B cell (primary cell): ENCODE measurements at regions not wholly inside any gene's neighbourhood (a gene's known extent, or its start where the extent isn't known, plus 50 kb on each side); places are given as distances from the start of the nearest gene placed in this dataset.

ENCODE experiments used
- ATAC-seq: fragments of 200-7000 bp; cut with Tn5 transposase; one replicate; pipeline ENCODE4 v1.10.0; 2021; ENCODE audit warnings: low read depth, mild to moderate bottlenecking, moderate number of reproducible peaks, moderate library complexity
- CTCF ChIA-PET: fragments of 350-600 bp; sonication (Branson Sonifier 250); formaldehyde crosslinking; loops from one replicate; lab custom pipeline; 2021; ENCODE audit warnings: antibody characterized with exemption, inconsistent platforms; lab: Charles Lee
- POLR2A ChIA-PET: fragments of 350-600 bp; sonication (Branson Sonifier 250); formaldehyde crosslinking; loops from one replicate; lab custom pipeline; 2021; ENCODE audit warnings: antibody characterized with exemption; lab: Charles Lee
- DNase-seq: peaks from one replicate; pipeline ENCODE4 v3.0.0; 2013
- H2AFZ ChIP-seq: 2 replicates; pipeline ENCODE4 v1.6.1; 2012; ENCODE audit warnings: mild to moderate bottlenecking, low read depth, low read length; ENCODE audit not compliant: insufficient read depth, poor library complexity, severe bottlenecking
- H3K27ac ChIP-seq, 2 donors: 1 replicate in 1 of 2; 2 replicates in 1 of 2; pipeline ENCODE4 v1.5.1; 2012 to 2013; ENCODE audit warnings: low read length in 2 of 2, mild to moderate bottlenecking in 2 of 2, moderate library complexity in 1 of 2
- H3K27me3 ChIP-seq, 4 experiments: fragments of 200-600 bp in 1 of 4; sonication (generic) in 1 of 4; replicated peaks in 1 of 4; 1 replicate in 2 of 4; 2 replicates in 2 of 4; pipeline versions ENCODE4 v1.6.1 to v1.7.0; 2013 to 2016; ENCODE audit warnings: low read length in 3 of 4, mild to moderate bottlenecking in 2 of 4, mixed read lengths in 1 of 4, moderate library complexity in 1 of 4; ENCODE audit not compliant: insufficient read depth in 4 of 4, control insufficient read depth in 3 of 4; ENCODE audit errors: control extremely low read depth in 1 of 4
- H3K36me3 ChIP-seq, 2 experiments: replicated peaks in 1 of 2; 1 replicate in 1 of 2; 2 replicates in 1 of 2; pipeline versions ENCODE4 v1.6.1 to v1.7.1; 2013; ENCODE audit warnings: low read length in 1 of 2; ENCODE audit not compliant: insufficient read depth in 2 of 2, control insufficient read depth in 1 of 2; ENCODE audit errors: control extremely low read depth in 1 of 2, extremely low read depth in 1 of 2
- H3K4me1 ChIP-seq, 2 donors: fragments of 200-600 bp in 1 of 2; sonication (generic) in 1 of 2; 1 replicate in 1 of 2; 2 replicates in 1 of 2; pipeline versions ENCODE4 v1.5.1 to v1.6.1; 2013 to 2017; ENCODE audit warnings: low read length in 2 of 2; ENCODE audit not compliant: control insufficient read depth in 2 of 2, insufficient read depth in 2 of 2
- H3K4me2 ChIP-seq: replicated peaks from 2 replicates; pipeline ENCODE3; 2012; ENCODE audit warnings: mild to moderate bottlenecking, low read depth, low read length; ENCODE audit not compliant: poor library complexity, severe bottlenecking
- H3K4me3 ChIP-seq, 5 experiments: fragments of 200-600 bp in 1 of 5; sonication (generic) in 1 of 5; 1 replicate in 3 of 5; 2 replicates in 2 of 5; pipeline versions ENCODE4 v1.5.1 to v1.7.0; 2011 to 2016; ENCODE audit warnings: low read length in 4 of 5, mild to moderate bottlenecking in 4 of 5, low read depth in 2 of 5, control low read depth in 1 of 5, moderate library complexity in 1 of 5; ENCODE audit not compliant: insufficient read depth in 1 of 5; ENCODE audit errors: control extremely low read depth in 1 of 5, extremely low read depth in 1 of 5
- H3K79me2 ChIP-seq: fragments of 200-600 bp; sonication (generic); one replicate; pipeline ENCODE4 v1.6.0; 2016; ENCODE audit warnings: low read length; ENCODE audit not compliant: control insufficient read depth, insufficient read depth
- H3K9ac ChIP-seq: fragments of 200-600 bp; sonication (generic); 2 replicates; pipeline ENCODE4 v1.6.1; 2017; ENCODE audit warnings: mild to moderate bottlenecking, low read length, moderate library complexity
- H3K9me3 ChIP-seq, 3 donors: one replicate each; pipeline versions ENCODE4 v1.6.1 to v1.7.1; 2013; ENCODE audit warnings: low read length in 2 of 3; ENCODE audit not compliant: control insufficient read depth in 2 of 3, insufficient read depth in 1 of 3; ENCODE audit errors: control extremely low read depth in 1 of 3
- H4K20me1 ChIP-seq: 2 replicates; pipeline ENCODE4 v1.6.0; 2012; ENCODE audit warnings: mild to moderate bottlenecking, low read length; ENCODE audit not compliant: insufficient read depth, control insufficient read depth, poor library complexity, severe bottlenecking
- H3K27ac Mint-ChIP-seq: one replicate; pipeline ENCODE4 v1.8.0; 2021; ENCODE audit warnings: mixed read lengths
- H3K27me3 Mint-ChIP-seq: one replicate; pipeline ENCODE4 v1.8.0; 2021; ENCODE audit warnings: mixed read lengths
- H3K4me1 Mint-ChIP-seq: one replicate; pipeline ENCODE4 v1.8.0; 2021; ENCODE audit warnings: mixed read lengths
- H3K4me3 Mint-ChIP-seq: one replicate; pipeline ENCODE4 v1.8.0; 2021; ENCODE audit warnings: mixed read lengths
- H3K9me3 Mint-ChIP-seq: one replicate; pipeline ENCODE4 v1.8.0; 2022; ENCODE audit warnings: mixed read lengths; ENCODE audit not compliant: insufficient read depth
- EZH2 ChIP-seq: IDR thresholded peaks from 2 replicates; pipeline ENCODE4 v1.6.1; 2012; ENCODE audit warnings: borderline replicate concordance, low read depth, mild to moderate bottlenecking, moderate library complexity, low read length; ENCODE audit not compliant: insufficient read depth, poor library complexity, severe bottlenecking
- WGBS: methylation state at CpG from one replicate; pipeline ENCODE4 v1.1.5; 2013; ENCODE audit warnings: missing lambda C conversion rate; ENCODE audit not compliant: insufficient coverage; 5-methylcytosine and 5-hydroxymethylcytosine counted together
- intact Hi-C: fragments of 100-400 bp; cut with micrococcal nuclease; formaldehyde crosslinking; loops from one replicate; pipeline ENCODE4 v1.10.0; 2022
- TF ChIP-seq, protein P1 (sequence below): fragments of 200-600 bp; IDR thresholded peaks from one replicate; pipeline ENCODE4 v1.8.0; 2022; ENCODE audit warnings: antibody characterized with exemption, mild to moderate bottlenecking

DNA sequence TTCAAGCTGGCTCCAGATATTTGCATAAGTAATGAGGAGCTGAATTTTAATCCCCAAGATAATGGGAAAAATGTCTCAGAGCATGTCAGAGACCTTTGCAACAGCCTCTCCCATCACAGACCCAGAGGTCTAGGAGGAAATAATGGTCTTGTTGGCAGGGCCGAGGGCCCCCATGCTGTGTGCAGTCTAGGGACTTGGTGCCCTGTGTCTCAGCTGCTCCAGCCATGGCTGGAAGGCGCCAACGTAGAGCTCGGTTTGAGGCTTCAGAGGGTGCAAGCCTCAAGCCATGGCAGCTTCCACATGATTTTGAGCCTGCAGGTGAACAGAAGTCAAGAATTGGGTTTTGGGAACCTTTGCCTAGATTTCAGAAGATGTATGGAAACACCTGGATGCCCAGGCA is 134.7 kb downstream of the LYPLAL1 start:
- no peak for ATAC-seq
- H3K4me3 ChIP-seq = no peak overlapping the region
- H4K20me1 ChIP-seq = no peaks in the 10 kb centered on the region
- no peaks in the 10 kb centered on the region for H3K79me2 ChIP-seq
- intact Hi-C loops = no loop called here
- H3K36me3 ChIP-seq = no peaks in the 10 kb centered on the region
- ChIA-PET POLR2A (no interaction called here), CTCF (no interaction called here)
- no peak overlapping the region for H3K9ac ChIP-seq
- no peaks in the 10 kb centered on the region for H3K27me3 ChIP-seq
- no peak overlapping the region for H3K27ac Mint-ChIP-seq
- no peak overlapping the region for H3K4me2 ChIP-seq
- no peak overlapping the region for H3K4me3 Mint-ChIP-seq
- no peaks in the 10 kb centered on the region for H3K4me1 ChIP-seq
- peaks cover 0 to 8% (median 0%) of the 10 kb centered on the region in 3 donors for H3K9me3 ChIP-seq
- TF ChIP-seq, protein P1, sequence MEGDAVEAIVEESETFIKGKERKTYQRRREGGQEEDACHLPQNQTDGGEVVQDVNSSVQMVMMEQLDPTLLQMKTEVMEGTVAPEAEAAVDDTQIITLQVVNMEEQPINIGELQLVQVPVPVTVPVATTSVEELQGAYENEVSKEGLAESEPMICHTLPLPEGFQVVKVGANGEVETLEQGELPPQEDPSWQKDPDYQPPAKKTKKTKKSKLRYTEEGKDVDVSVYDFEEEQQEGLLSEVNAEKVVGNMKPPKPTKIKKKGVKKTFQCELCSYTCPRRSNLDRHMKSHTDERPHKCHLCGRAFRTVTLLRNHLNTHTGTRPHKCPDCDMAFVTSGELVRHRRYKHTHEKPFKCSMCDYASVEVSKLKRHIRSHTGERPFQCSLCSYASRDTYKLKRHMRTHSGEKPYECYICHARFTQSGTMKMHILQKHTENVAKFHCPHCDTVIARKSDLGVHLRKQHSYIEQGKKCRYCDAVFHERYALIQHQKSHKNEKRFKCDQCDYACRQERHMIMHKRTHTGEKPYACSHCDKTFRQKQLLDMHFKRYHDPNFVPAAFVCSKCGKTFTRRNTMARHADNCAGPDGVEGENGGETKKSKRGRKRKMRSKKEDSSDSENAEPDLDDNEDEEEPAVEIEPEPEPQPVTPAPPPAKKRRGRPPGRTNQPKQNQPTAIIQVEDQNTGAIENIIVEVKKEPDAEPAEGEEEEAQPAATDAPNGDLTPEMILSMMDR = no peak
- no peak for TF ChIP-seq EZH2
- H3K27ac ChIP-seq = no peak overlapping the region
- DNase-seq = no peak
- H3K9me3 Mint-ChIP-seq = peaks cover 5% of the 10 kb centered on the region
- 94% methylated on average over 4 of the region's 4 CpGs for WGBS
- no peaks in the 10 kb centered on the region for H3K27me3 Mint-ChIP-seq
- H2AFZ ChIP-seq = no peak overlapping the region
- no peaks in the 10 kb centered on the region for H3K4me1 Mint-ChIP-seq

DNA sequence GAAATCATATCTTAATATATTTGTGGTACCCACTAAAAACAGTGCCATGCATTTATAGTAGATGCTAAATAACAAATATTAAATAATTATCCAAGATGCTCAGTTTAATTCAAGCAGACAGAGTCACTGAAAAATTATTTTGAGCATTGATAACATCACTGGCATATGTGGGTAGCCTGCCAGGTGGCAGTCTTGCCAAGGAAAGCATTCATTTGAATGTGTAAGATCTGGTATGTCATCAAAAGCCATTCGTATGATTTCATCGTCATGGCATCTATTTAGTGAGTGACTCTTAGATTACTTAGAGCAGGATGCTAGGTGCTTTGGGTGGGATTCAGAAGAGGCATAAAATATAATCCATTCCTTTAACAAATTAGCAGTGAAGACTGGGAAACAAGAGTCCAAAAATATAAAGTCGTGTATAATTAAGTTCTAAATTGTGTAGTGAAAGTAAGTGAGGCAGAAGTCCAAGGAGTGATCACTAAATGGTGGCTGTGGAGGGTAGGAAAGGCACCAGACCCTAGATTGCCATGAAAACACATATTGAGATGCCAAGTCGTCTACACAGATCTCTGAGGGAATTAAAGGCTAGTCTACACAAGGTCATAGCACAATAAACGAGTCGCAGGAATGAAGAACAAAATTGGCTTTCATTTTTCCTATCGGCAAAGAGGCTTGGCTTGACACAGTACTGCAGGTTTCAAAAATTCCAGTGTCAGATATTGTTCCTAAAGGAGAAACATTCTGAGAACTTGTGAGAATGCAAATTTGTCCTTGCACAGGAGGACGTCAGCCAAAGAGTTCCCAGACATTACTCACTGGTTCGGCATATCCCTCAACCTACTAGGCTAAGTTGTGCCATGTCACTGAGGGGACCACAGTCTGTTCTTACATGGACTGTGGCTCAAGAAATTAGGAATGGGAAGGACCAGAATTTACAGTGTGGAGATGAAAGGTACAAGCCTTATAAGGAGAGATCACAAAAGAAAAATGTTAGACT is 130.8 kb downstream of the LYPLAL1 start:
- POLR2A ChIA-PET = no interaction called here
- Histone ChIP-seq H2AFZ (no peak overlapping the region), H3K4me1 (no peaks in the 10 kb centered on the region), H3K4me2 (no peak overlapping the region), H3K4me3 (no peak overlapping the region), H3K9me3 (peaks cover 0 to 8% (median 0%) of the 10 kb centered on the region in 3 donors), H3K79me2 (no peaks in the 10 kb centered on the region), H3K9ac (no peak overlapping the region), H4K20me1 (no peaks in the 10 kb centered on the region), H3K27ac (no peak overlapping the region), H3K27me3 (no peaks in the 10 kb centered on the region), H3K36me3 (no peaks in the 10 kb centered on the region)
- TF ChIP-seq, protein P1 = no peak
- TF ChIP-seq EZH2 = no peak
- CTCF ChIA-PET = no interaction called here
- intact Hi-C loops = no loop called here
- DNase-seq (no peak), ATAC-seq (no peak)
- no peaks in the 10 kb centered on the region for H3K4me1 Mint-ChIP-seq
- peaks cover 5% of the 10 kb centered on the region for H3K9me3 Mint-ChIP-seq
- no peaks in the 10 kb centered on the region for H3K27me3 Mint-ChIP-seq
- H3K27ac Mint-ChIP-seq = no peak overlapping the region
- 60% methylated on average over 5 of the region's 9 CpGs for WGBS
- H3K4me3 Mint-ChIP-seq = no peak overlapping the region
